ENCODE measurements at regions not wholly inside any gene's neighbourhood (a gene's known extent, or its start where the extent isn't known, plus 50 kb on each side); places are given as distances from the start of the nearest gene placed in this dataset.

DNA sequence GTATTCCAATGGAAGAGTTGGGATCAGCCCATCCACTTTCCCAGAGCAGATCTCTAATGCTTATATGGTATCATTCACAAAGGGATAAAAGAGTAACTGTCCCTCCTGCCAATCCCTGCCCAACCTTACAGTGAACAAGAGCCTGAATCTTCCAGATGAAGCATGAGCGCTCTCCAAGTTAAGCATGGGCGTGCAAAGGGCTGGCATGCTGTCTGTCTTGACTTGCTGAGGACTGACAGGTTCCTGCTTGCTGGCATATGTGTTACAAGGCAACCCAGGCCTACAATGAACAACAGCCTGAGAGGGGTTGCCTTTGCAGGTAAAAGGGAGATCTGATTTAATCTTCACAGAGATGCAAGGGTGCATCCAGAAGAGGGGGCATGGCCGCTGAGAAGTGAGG is 155.6 kb upstream of the SOD1 start:
- TF ChIP-seq, protein P1, sequence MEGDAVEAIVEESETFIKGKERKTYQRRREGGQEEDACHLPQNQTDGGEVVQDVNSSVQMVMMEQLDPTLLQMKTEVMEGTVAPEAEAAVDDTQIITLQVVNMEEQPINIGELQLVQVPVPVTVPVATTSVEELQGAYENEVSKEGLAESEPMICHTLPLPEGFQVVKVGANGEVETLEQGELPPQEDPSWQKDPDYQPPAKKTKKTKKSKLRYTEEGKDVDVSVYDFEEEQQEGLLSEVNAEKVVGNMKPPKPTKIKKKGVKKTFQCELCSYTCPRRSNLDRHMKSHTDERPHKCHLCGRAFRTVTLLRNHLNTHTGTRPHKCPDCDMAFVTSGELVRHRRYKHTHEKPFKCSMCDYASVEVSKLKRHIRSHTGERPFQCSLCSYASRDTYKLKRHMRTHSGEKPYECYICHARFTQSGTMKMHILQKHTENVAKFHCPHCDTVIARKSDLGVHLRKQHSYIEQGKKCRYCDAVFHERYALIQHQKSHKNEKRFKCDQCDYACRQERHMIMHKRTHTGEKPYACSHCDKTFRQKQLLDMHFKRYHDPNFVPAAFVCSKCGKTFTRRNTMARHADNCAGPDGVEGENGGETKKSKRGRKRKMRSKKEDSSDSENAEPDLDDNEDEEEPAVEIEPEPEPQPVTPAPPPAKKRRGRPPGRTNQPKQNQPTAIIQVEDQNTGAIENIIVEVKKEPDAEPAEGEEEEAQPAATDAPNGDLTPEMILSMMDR (conservative IDR thresholded peaks at IDR 0.05; ENCODE audit: low read depth, low read length) = no peak
- H3K4me3 ChIP-seq (ENCODE audit: low read depth, low read length) = no peak overlapping the region
- no peak for DNase-seq (ENCODE audit: low read depth)

DNA sequence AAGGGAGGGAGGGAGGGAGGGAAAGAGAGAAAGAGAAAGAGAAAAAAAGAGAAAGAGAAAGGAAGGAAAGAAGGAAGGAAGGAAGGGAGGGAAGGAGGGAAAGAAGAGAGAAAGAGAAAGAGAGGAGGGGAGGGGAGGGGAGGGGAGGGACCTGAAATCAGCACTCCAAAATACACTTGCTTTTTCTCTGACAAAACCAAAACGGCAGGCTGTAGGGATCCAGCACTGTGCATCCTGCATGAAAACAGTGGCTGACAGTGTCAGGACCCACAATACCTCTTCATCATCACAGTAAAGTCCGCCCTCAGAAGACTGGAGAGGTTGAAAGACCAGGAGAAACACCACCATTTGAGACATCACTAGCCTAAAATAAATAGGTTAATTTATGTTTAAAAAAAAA is 156.0 kb upstream of the SOD1 start:
- H3K4me3 ChIP-seq (ENCODE audit: low read depth, low read length) = no peak overlapping the region
- DNase-seq (ENCODE audit: low read depth) = no peak
- TF ChIP-seq, protein P1 (conservative IDR thresholded peaks at IDR 0.05; ENCODE audit: low read depth, low read length) = no peak

DNA sequence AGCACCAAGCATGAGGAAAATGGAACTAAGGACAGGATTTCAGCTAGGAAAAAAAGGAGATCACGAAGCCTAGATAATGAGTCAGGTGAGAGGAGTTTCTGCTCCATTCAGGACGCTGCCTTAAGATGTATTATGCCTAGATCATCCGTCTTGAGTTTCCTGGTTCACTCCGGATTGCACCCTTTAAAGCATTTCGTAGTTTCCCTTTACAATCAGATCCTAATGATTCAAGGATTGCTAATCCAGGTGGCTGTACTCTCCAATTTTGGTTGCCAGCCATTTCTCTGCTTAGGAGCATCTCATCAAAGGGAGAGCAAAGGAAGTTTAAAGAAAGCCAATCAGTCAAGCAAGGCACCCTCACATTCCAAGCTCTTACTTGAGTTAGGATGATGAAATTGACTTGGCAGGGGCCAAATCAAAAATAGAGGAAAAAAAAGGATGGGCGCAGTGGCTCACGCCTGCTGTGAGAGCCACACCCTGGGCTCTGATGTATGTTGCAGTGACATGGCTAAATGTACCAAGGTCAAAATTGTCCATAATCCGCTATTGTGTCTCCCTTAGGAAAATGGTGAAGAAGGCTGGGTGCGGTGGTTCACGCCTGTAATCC is 156.9 kb upstream of the SOD1 start:
- TF ChIP-seq, protein P1 (conservative IDR thresholded peaks at IDR 0.05; ENCODE audit: low read depth, low read length) = no peak
- no peak overlapping the region for H3K4me3 ChIP-seq (ENCODE audit: low read depth, low read length)
- DNase-seq (ENCODE audit: low read depth) = no peak

DNA sequence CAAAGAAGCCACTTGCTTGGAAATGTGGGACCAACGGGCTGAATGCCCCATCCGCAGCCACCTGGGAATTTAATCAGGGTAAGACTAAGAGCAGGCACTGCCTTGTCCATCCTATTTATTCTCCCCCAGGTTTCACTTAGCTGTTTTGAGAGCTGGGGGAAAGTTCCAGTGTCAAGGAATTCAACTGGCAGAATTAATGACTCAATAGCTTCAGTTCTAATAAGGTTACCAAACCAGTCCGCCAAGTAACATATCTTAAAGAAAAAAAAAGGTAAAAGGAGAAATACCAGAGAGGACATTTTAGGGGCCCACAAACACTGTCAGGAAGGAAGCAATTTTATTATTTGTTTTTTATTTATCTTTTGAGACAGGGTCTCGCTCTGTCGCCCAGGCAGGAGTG is 157.6 kb upstream of the SOD1 start:
- no peak overlapping the region for H3K4me3 ChIP-seq (ENCODE audit: low read depth, low read length)
- DNase-seq (ENCODE audit: low read depth) = no peak

DNA sequence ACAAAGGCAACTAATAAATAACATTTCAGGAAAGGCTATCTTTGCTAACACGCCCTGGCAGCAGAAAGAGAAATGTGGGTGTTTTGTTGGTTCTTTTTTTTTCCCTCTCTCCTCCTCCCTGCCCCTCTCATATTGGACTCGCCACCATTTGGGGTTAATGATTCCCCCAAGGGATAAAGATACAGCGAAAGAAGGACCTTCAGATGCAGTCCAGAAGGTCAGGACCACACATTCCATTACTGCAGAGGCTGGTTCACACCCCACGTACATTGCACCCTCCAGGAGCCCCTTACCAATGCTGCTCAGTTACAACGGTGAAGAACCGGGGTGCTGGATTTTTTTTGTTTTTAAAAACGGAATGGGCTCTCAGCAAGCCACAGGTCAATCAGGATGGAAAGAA is 156.9 kb upstream of the TIAM1 start:
- no peak overlapping the region for H3K4me3 ChIP-seq (ENCODE audit: low read depth, low read length)
- TF ChIP-seq, protein P1 (conservative IDR thresholded peaks at IDR 0.05; ENCODE audit: low read depth, low read length) = no peak
- DNase-seq (ENCODE audit: low read depth) = no peak

More for the DNA sequence above, 157.6 kb upstream of the SOD1 start:
- TF ChIP-seq, protein P1 (conservative IDR thresholded peaks at IDR 0.05; ENCODE audit: low read depth, low read length) = no peak

DNA sequence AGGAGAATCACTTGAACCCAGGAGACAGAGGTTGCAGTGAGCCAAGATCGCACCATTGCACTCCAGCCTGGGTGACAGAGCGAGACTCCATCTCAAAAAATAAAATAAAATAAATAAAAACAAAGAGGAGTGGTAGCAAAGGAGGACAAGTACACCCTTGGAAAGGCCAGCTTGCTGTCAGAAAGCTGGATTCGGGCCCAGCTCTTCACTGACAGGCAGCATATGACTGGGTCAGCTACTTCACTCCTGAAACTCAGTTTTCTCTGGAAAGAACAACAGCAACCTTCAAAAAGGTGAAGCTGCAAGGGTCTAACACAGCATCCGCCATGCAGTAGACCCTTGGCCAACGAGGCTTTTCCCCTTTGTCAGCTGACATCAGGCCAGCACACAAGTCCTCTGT is 156.0 kb upstream of the TIAM1 start:
- H3K4me3 ChIP-seq (ENCODE audit: low read depth, low read length) = no peak overlapping the region
- TF ChIP-seq, protein P1 (conservative IDR thresholded peaks at IDR 0.05; ENCODE audit: low read depth, low read length) = no peak
- DNase-seq (ENCODE audit: low read depth) = no peak

DNA sequence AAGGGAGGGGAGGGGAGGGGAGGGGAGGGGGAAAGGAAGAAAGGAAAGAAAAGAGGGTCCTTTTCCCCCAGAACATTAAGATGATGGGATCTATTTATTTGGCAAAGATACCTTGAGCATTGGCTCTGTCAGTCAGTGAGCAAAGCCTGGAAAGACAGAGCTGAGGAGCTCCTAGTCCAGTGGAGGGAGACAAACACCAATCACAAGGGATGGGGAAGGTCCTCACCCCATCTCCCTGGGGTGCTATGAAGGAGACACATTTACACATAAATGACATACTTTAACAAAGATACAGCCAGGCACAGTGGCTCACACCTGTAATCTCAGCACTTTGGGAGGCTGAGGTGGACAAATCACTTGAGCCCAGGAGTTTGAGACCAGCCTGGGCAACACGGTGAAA is 154.9 kb upstream of the TIAM1 start:
- DNase-seq (ENCODE audit: low read depth) = no peak
- H3K4me3 ChIP-seq (ENCODE audit: low read depth, low read length) = no peak overlapping the region
- TF ChIP-seq, protein P1 (conservative IDR thresholded peaks at IDR 0.05; ENCODE audit: low read depth, low read length) = no peak

Data from epithelial cell of proximal tubule (primary cell).